Esophagus muscularis mucosa (tissue), 4 donors: ENCODE measurements at regions not wholly inside any gene's neighbourhood (a gene's known extent, or its start where the extent isn't known, plus 50 kb on each side); places are given as distances from the start of the nearest gene placed in this dataset.
"Not testable (repeated sequence)": the region's sequence is repeated elsewhere in the genome, so short reads cannot be mapped to it uniquely, and the experiment has no call there.

Source experiments
- EP300 ChIP-seq: sonication (generic); formaldehyde crosslinking; IDR thresholded peaks from one replicate; pipeline ENCODE4 v1.6.1; 2017; ENCODE audit warnings: antibody characterized with exemption
- POLR2A ChIP-seq: fragments of 450-650 bp; IDR thresholded peaks from one replicate; pipeline ENCODE4 v1.6.1; 2017; ENCODE audit warnings: antibody characterized with exemption, moderate library complexity, mild to moderate bottlenecking, low read depth
- POLR2AphosphoS5 ChIP-seq, 2 donors: sonication (generic); formaldehyde crosslinking; IDR thresholded peaks; one replicate each; pipeline ENCODE4 v1.6.1; 2017; ENCODE audit warnings: antibody characterized with exemption in 2 of 2
- TF ChIP-seq, protein P1 (sequence below), 3 experiments: fragments of 200-600 bp in 2 of 3; fragments of 450-650 bp in 1 of 3; sonication (generic) in 2 of 3; IDR thresholded peaks; one replicate each; pipeline ENCODE4 v1.5.1; 2017 to 2019; ENCODE audit warnings: antibody characterized with exemption in 3 of 3, mild to moderate bottlenecking in 2 of 3, moderate library complexity in 1 of 3

DNA sequence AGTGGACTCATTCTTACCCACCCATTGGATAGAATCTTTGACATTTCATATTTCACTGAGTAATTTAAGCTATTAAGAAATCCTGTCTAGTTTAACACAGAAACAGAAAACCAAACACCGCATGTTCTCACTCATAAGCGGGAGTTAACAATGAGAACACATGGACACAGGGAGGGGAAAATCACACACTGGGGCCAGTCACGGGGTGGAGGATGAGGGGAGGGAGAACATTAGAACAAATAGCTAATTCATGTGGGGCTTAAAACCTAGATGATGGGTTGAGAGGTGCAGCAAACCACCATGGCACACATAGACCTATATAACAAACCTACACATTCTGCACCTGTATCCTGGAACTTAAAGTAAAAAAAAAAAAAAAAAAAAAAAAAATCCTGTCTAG lies 261.6 kb downstream of the SV2B start:
- TF ChIP-seq, protein P1, sequence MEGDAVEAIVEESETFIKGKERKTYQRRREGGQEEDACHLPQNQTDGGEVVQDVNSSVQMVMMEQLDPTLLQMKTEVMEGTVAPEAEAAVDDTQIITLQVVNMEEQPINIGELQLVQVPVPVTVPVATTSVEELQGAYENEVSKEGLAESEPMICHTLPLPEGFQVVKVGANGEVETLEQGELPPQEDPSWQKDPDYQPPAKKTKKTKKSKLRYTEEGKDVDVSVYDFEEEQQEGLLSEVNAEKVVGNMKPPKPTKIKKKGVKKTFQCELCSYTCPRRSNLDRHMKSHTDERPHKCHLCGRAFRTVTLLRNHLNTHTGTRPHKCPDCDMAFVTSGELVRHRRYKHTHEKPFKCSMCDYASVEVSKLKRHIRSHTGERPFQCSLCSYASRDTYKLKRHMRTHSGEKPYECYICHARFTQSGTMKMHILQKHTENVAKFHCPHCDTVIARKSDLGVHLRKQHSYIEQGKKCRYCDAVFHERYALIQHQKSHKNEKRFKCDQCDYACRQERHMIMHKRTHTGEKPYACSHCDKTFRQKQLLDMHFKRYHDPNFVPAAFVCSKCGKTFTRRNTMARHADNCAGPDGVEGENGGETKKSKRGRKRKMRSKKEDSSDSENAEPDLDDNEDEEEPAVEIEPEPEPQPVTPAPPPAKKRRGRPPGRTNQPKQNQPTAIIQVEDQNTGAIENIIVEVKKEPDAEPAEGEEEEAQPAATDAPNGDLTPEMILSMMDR (IDR thresholded peaks at IDR 0.05) = not testable (repeated sequence)
- not testable (repeated sequence) for TF ChIP-seq POLR2A; EP300; POLR2AphosphoS5 (IDR thresholded peaks at IDR 0.05)
